Keratinocyte (primary cell): ENCODE measurements at regions not wholly inside any gene's neighbourhood (a gene's known extent, or its start where the extent isn't known, plus 50 kb on each side); places are given as distances from the start of the nearest gene placed in this dataset.

Source experiments
- EZH2 ChIP-seq: IDR thresholded peaks from one replicate; pipeline ENCODE4 v1.6.1; 2012; ENCODE audit warnings: inconsistent platforms, mild to moderate bottlenecking, low read length, moderate library complexity
- TF ChIP-seq, protein P1 (sequence below), 3 experiments: IDR thresholded peaks in 1 of 3; conservative IDR thresholded peaks in 1 of 3; optimal IDR thresholded peaks in 1 of 3; 2 replicates in 2 of 3; 3 replicates in 1 of 3; pipeline versions ENCODE3 to v1.5.1; 2011; ENCODE audit warnings: low read length in 3 of 3, mild to moderate bottlenecking in 3 of 3, moderate library complexity in 2 of 3, control low read depth in 1 of 3, inconsistent platforms in 1 of 3; ENCODE audit not compliant: insufficient read depth in 2 of 3; ENCODE audit errors: extremely low read depth in 1 of 3

DNA sequence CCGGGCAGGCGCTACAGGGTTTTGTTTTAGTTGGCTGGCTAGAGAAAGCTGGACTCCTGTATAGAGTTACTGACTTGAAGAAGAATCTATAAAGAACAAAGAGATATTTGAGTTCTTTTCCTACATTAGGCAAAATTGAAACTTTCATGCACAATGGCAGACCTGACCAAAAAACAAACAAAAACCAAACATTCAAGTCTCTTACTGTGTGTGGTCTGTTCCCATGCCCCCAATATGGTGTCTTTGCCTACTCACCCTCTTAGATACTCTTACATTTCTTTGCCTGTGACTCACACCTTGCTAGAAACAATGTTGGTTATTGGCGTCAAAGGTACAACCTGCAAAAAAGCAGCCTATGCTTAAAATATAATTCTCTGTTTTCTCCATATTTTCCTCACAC lies 109.5 kb upstream of the TMC3 start:
- TF ChIP-seq, protein P1, sequence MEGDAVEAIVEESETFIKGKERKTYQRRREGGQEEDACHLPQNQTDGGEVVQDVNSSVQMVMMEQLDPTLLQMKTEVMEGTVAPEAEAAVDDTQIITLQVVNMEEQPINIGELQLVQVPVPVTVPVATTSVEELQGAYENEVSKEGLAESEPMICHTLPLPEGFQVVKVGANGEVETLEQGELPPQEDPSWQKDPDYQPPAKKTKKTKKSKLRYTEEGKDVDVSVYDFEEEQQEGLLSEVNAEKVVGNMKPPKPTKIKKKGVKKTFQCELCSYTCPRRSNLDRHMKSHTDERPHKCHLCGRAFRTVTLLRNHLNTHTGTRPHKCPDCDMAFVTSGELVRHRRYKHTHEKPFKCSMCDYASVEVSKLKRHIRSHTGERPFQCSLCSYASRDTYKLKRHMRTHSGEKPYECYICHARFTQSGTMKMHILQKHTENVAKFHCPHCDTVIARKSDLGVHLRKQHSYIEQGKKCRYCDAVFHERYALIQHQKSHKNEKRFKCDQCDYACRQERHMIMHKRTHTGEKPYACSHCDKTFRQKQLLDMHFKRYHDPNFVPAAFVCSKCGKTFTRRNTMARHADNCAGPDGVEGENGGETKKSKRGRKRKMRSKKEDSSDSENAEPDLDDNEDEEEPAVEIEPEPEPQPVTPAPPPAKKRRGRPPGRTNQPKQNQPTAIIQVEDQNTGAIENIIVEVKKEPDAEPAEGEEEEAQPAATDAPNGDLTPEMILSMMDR (optimal IDR thresholded peaks at IDR 0.05 in 1 of 3, IDR thresholded peaks at IDR 0.05 in 1 of 3, conservative IDR thresholded peaks at IDR 0.05 in 1 of 3; ENCODE audit: extremely low read depth in 1 of 3, insufficient read depth in 2 of 3, low read length in 3 of 3): no peak
- TF ChIP-seq EZH2: no peak
